K562 (cell line): ENCODE measurements at regions not wholly inside any gene's neighbourhood (a gene's known extent, or its start where the extent isn't known, plus 50 kb on each side); places are given as distances from the start of the nearest gene placed in this dataset.

Experiments used
- ATAC-seq: fragments of 200-7000 bp; cut with Tn5 transposase; 3 replicates; pipeline ENCODE4 v1.9.1; 2020; ENCODE audit warnings: moderate library complexity
- BruUV-seq: library from RNA; stranded (reverse); fragments of 400-500 nt; replicated peaks from 2 replicates; lab custom pipeline; 2021; lab: Mats Ljungman, UMichigan
- CTCF ChIA-PET: fragments of 300-600 bp; formaldehyde crosslinking; extraction: SDS; loops from one replicate; lab custom pipeline; 2021; ENCODE audit warnings: low intra/inter-chr PET ratio; lab: Yijun Ruan, JAX
- POLR2A ChIA-PET: fragments of 300-600, 350-650 bp; sonication (Branson Sonifier 250); formaldehyde crosslinking; extraction: SDS; loops from one replicate; lab custom pipeline; 2021; ENCODE audit warnings: antibody characterized with exemption, inconsistent platforms; lab: Yijun Ruan, JAX
- DNase-seq, 4 experiments: peaks; one replicate each; pipeline versions ENCODE4 v3.0.0 to v3.0.0-alpha.2; 2011 to 2018; ENCODE audit warnings: low spot score in 3 of 4, mixed read lengths in 3 of 4; ENCODE audit errors: extremely low read depth in 1 of 4
- FAIRE-seq: peaks from 2 replicates; lab custom pipeline; 2011; peaks lifted over from hg19 to GRCh38; lab: Jason Lieb, UNC
- H2AFZ ChIP-seq: 2 replicates; pipeline ENCODE4 v1.6.0; 2011; ENCODE audit warnings: low read depth, low read length, control low read depth, inconsistent platforms
- H3K27ac ChIP-seq: fragments of 200-600 bp; 3 replicates; pipeline ENCODE4 v1.8.0; 2011; ENCODE audit warnings: low read depth, mild to moderate bottlenecking, control low read depth, inconsistent platforms, low read length, moderate library complexity, mixed read lengths; ENCODE audit errors: extremely low read depth
- H3K27me3 ChIP-seq, 2 experiments: fragments of 300-600 bp in 1 of 2; 2 replicates in 1 of 2; 3 replicates in 1 of 2; pipeline versions ENCODE4 v1.6.0 to v1.8.0; 2011; ENCODE audit warnings: inconsistent platforms in 2 of 2, low read length in 2 of 2, mild to moderate bottlenecking in 1 of 2, mixed read lengths in 1 of 2, moderate library complexity in 1 of 2; ENCODE audit not compliant: control insufficient read depth in 2 of 2, insufficient read depth in 2 of 2
- H3K36me3 ChIP-seq: fragments of 300-600 bp; 3 replicates; pipeline ENCODE4 v1.8.0; 2011; ENCODE audit warnings: mild to moderate bottlenecking, low read length, inconsistent platforms; ENCODE audit not compliant: control insufficient read depth, insufficient read depth
- H3K4me1 ChIP-seq, 2 experiments: fragments of 200-600 bp in 1 of 2; replicated peaks in 1 of 2; 2 replicates in 1 of 2; 3 replicates in 1 of 2; pipeline versions ENCODE4 v1.5.1 to v1.8.0; 2011; ENCODE audit warnings: inconsistent platforms in 2 of 2, low read length in 2 of 2, mild to moderate bottlenecking in 1 of 2, mixed read lengths in 1 of 2, moderate library complexity in 1 of 2; ENCODE audit not compliant: control insufficient read depth in 2 of 2, insufficient read depth in 2 of 2
- H3K4me2 ChIP-seq: 2 replicates; pipeline ENCODE4 v1.6.1; 2011; ENCODE audit warnings: low read length, control low read depth, inconsistent platforms, mixed read lengths; ENCODE audit not compliant: insufficient read depth
- H3K4me3 ChIP-seq: fragments of 200-600 bp; sonication (generic), shearing (Covaris generic); 2 replicates; pipeline ENCODE4 v1.5.1; 2016; ENCODE audit warnings: control low read depth, inconsistent platforms
- H3K79me2 ChIP-seq: fragments of 200-600 bp; 3 replicates; pipeline ENCODE4 v1.8.0; 2011; ENCODE audit warnings: low read length, inconsistent platforms; ENCODE audit not compliant: control insufficient read depth, insufficient read depth
- H3K9ac ChIP-seq, 2 experiments: 2 replicates each; pipeline versions ENCODE4 v1.6.0 to v1.6.1; 2011; ENCODE audit warnings: low read depth in 2 of 2, low read length in 2 of 2, control low read depth in 1 of 2, inconsistent platforms in 1 of 2, mild to moderate bottlenecking in 1 of 2, mixed read lengths in 1 of 2; ENCODE audit not compliant: insufficient read depth in 1 of 2
- H3K9me1 ChIP-seq: one replicate; pipeline ENCODE4 v1.6.0; 2011; ENCODE audit warnings: inconsistent platforms, mild to moderate bottlenecking, low read length, moderate library complexity; ENCODE audit not compliant: control insufficient read depth, insufficient read depth
- H3K9me3 ChIP-seq: replicated peaks from 2 replicates; pipeline ENCODE4 v1.5.1; 2011; ENCODE audit warnings: low read depth, low read length, inconsistent platforms; ENCODE audit not compliant: control insufficient read depth, insufficient read depth
- H4K20me1 ChIP-seq: replicated peaks from 2 replicates; pipeline ENCODE4 v1.6.1; 2011; ENCODE audit warnings: low read length, inconsistent platforms, mixed read lengths; ENCODE audit not compliant: control insufficient read depth, insufficient read depth
- CGGBP1 ChIP-seq: fragments of 250-450 bp; sonication (Bioruptor Pico); IDR thresholded peaks from 2 replicates; pipeline ENCODE4 v1.9.0; 2021; ENCODE audit warnings: mild to moderate bottlenecking
- CTBP1 ChIP-seq: fragments of 450-650 bp; IDR thresholded peaks from 2 replicates; pipeline ENCODE4 v1.6.1; 2016; ENCODE audit warnings: borderline replicate concordance
- CXXC5 ChIP-seq: fragments of 250-450 bp; sonication (Bioruptor Pico); IDR thresholded peaks from 2 replicates; pipeline ENCODE4 v1.8.0; 2022; ENCODE audit warnings: inconsistent platforms, mild to moderate bottlenecking, moderate library complexity
- FOXP4 ChIP-seq: sonication (generic); formaldehyde crosslinking; IDR thresholded peaks from 2 replicates; pipeline ENCODE4 v1.8.0; 2022; ENCODE audit warnings: mild to moderate bottlenecking, missing genetic modification reagents, borderline replicate concordance
- GATAD2B ChIP-seq: fragments of 450-650 bp; IDR thresholded peaks from 2 replicates; pipeline ENCODE4 v1.6.1; 2017; ENCODE audit warnings: mild to moderate bottlenecking, borderline replicate concordance
- HDAC3 ChIP-seq: fragments of 450-650 bp; IDR thresholded peaks from 2 replicates; pipeline ENCODE4 v1.6.1; 2018; ENCODE audit warnings: borderline replicate concordance, mild to moderate bottlenecking, moderate library complexity; ENCODE audit not compliant: partially characterized antibody
- HINFP ChIP-seq: fragments of 450-650 bp; conservative IDR thresholded peaks from 2 replicates; pipeline ENCODE4 v1.6.1; 2016; ENCODE audit warnings: missing genetic modification characterization, low read depth, mild to moderate bottlenecking, control low read depth, missing compliant biosample characterization
- JUNB ChIP-seq: fragments of 450-650 bp; formaldehyde crosslinking; conservative IDR thresholded peaks from 2 replicates; pipeline ENCODE4 v1.4.0; 2020; ENCODE audit warnings: mild to moderate bottlenecking
- MBD1 ChIP-seq: fragments of 250-450 bp; sonication (Bioruptor Pico); IDR thresholded peaks from 2 replicates; pipeline ENCODE4 v1.8.0; 2022; ENCODE audit warnings: inconsistent platforms
- ZNF133 ChIP-seq: fragments of 250-450 bp; sonication (Bioruptor Pico); IDR thresholded peaks from 2 replicates; pipeline ENCODE4 v1.4.0; 2020; ENCODE audit warnings: mild to moderate bottlenecking
- ZNF253 ChIP-seq: fragments of 250-450 bp; sonication (Bioruptor Pico); conservative IDR thresholded peaks from 2 replicates; pipeline ENCODE4 v1.6.1; 2021; ENCODE audit warnings: mild to moderate bottlenecking
- ZNF311 ChIP-seq: fragments of 250-450 bp; sonication (Bioruptor Pico); IDR thresholded peaks from 2 replicates; pipeline ENCODE4 v1.4.0; 2020; ENCODE audit warnings: mild to moderate bottlenecking, moderate library complexity
- ZNF561 ChIP-seq: fragments of 450-650 bp; formaldehyde crosslinking; conservative IDR thresholded peaks from 2 replicates; pipeline ENCODE4 v1.4.0; 2020; ENCODE audit warnings: mild to moderate bottlenecking, moderate library complexity
- ZNF644 ChIP-seq: fragments of 200-800 bp; sonication (Bioruptor generic); IDR thresholded peaks from 2 replicates; pipeline ENCODE4 v1.6.1; 2016; ENCODE audit warnings: low read depth, missing genetic modification characterization, missing compliant biosample characterization
- ZNF696 ChIP-seq: fragments of 250-450 bp; sonication (Bioruptor Pico); conservative IDR thresholded peaks from 2 replicates; pipeline ENCODE4 v1.4.0; 2020; ENCODE audit warnings: mild to moderate bottlenecking, moderate library complexity
- WGBS: fragments of 100-300 bp; shearing (Covaris generic); methylation state at CpG from one replicate; pipeline ENCODE4 v1.1.6; 2016; ENCODE audit warnings: low coverage, mixed read lengths; ENCODE audit not compliant: insufficient coverage; ENCODE audit errors: missing lambda C conversion rate; 5-methylcytosine and 5-hydroxymethylcytosine counted together
- in situ Hi-C: fragments of 300-500 bp; cut with MboI; formaldehyde crosslinking; loops from 4 replicates; pipeline ENCODE4 v1.15.0; 2018; ENCODE audit warnings: inconsistent platforms, mixed read lengths
- intact Hi-C: fragments of 100-400 bp; cut with micrococcal nuclease; formaldehyde crosslinking; loops from 2 replicates; pipeline ENCODE4 v1.14.2; 2022

GRCh38 chrX:110966091-110966454, 129.9 kb upstream of the PAK3 start (continued):
- no peak for TF ChIP-seq MBD1 (CRISPR knock-in tag)
- TF ChIP-seq FOXP4 (CRISPR knock-in tag) = no peak
- TF ChIP-seq JUNB (CRISPR knock-in tag) = no peak

GRCh38 chrX:110965409-110966090, 130.4 kb upstream of the PAK3 start:
- Histone ChIP-seq H2AFZ (no peak overlapping the region), H3K9me3 (no peaks in the 10 kb centered on the region), H3K4me1 (no peaks in the 10 kb centered on the region), H3K27ac (no peak overlapping the region), H3K4me2 (no peak overlapping the region), H3K9me1 (no peaks in the 10 kb centered on the region), H3K9ac (no peak overlapping the region), H3K79me2 (no peaks in the 10 kb centered on the region), H3K27me3 (no peaks in the 10 kb centered on the region), H3K4me3 (no peak overlapping the region), H3K36me3 (no peaks in the 10 kb centered on the region), H4K20me1 (no peaks in the 10 kb centered on the region)
- ATAC-seq = no peak
- intact Hi-C loops = no loop called here
- in situ Hi-C loops = no loop called here
- no peak for TF ChIP-seq GATAD2B
- TF ChIP-seq CGGBP1 (CRISPR knock-in tag) = no peak
- no peak for TF ChIP-seq HDAC3
- no peak for TF ChIP-seq ZNF644 (tag)
- no peak for TF ChIP-seq HINFP (tag)
- no peak for TF ChIP-seq ZNF133 (CRISPR knock-in tag)
- TF ChIP-seq ZNF311 (CRISPR knock-in tag) = no peak
- TF ChIP-seq ZNF561 (CRISPR knock-in tag) = no peak
- no peak for TF ChIP-seq CTBP1
- no peak for TF ChIP-seq ZNF696 (CRISPR knock-in tag)
- no peak for TF ChIP-seq ZNF253 (CRISPR knock-in tag)
- TF ChIP-seq CXXC5 (CRISPR knock-in tag) = no peak
- no peak for FAIRE-seq
- 0% methylated on average over 4 of the region's 4 CpGs for WGBS
- CTCF ChIA-PET = no interaction called here
- no peak for DNase-seq
- POLR2A ChIA-PET = no interaction called here
- BruUV-seq = no TSS peak
